Endothelial cell (in vitro differentiated cells): ENCODE measurements at regions not wholly inside any gene's neighbourhood (a gene's known extent, or its start where the extent isn't known, plus 50 kb on each side); places are given as distances from the start of the nearest gene placed in this dataset.
"Not testable (repeated sequence)": the region's sequence is repeated elsewhere in the genome, so short reads cannot be mapped to it uniquely, and the experiment has no call there.

ENCODE experiments used
- DNase-seq: peaks from one replicate; pipeline ENCODE4 v3.0.0; 2021; ENCODE audit warnings: low spot score
- H3K27ac Mint-ChIP-seq: one replicate; pipeline ENCODE4 v1.8.0; 2021; ENCODE audit warnings: mixed read lengths, inconsistent platforms; ENCODE audit not compliant: unreplicated experiment
- H3K27me3 Mint-ChIP-seq: one replicate; pipeline ENCODE4 v1.8.0; 2021; ENCODE audit warnings: mild to moderate bottlenecking, moderate library complexity, mixed read lengths, inconsistent platforms; ENCODE audit not compliant: unreplicated experiment
- H3K36me3 Mint-ChIP-seq: one replicate; pipeline ENCODE4 v1.8.0; 2021; ENCODE audit warnings: mild to moderate bottlenecking, low read depth, mixed read lengths, inconsistent platforms; ENCODE audit not compliant: unreplicated experiment
- H3K4me1 Mint-ChIP-seq: one replicate; pipeline ENCODE4 v1.8.0; 2021; ENCODE audit warnings: mild to moderate bottlenecking, mixed read lengths, inconsistent platforms; ENCODE audit not compliant: unreplicated experiment
- H3K4me3 Mint-ChIP-seq: one replicate; pipeline ENCODE4 v1.8.0; 2021; ENCODE audit warnings: mild to moderate bottlenecking, mixed read lengths, inconsistent platforms; ENCODE audit not compliant: unreplicated experiment
- H3K9me3 Mint-ChIP-seq: one replicate; pipeline ENCODE4 v1.8.0; 2021; ENCODE audit warnings: mixed read lengths, inconsistent platforms; ENCODE audit not compliant: unreplicated experiment
- TF ChIP-seq, protein P1 (sequence below): fragments of 200-600 bp; sonication (generic); IDR thresholded peaks from one replicate; pipeline ENCODE4 v1.5.0; 2021; ENCODE audit warnings: antibody characterized with exemption; ENCODE audit not compliant: unreplicated experiment

DNA sequence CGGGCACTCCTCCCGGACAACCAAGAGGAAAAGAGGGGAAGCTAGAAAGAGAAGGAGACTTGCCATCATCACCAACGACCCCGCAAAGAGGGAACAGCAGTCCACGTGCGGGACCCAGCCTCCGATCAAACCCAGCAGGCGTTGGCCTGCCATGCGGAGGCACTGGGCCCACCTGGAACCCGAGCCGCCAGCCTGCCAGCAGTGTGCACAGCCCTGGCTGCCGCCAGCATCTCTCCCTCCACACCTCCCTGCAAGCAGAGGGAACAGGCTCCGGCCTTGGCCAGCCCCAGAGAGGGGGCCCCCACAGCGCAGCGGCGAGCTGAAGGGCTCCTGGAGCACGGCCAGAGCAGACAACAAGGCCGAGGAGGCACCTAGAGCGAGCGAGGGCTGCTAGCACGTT is 1244.7 kb upstream of the B3GALT2 start:
- Mint-ChIP-seq H3K27ac (no peak overlapping the region), H3K27me3 (no peaks in the 10 kb centered on the region), H3K4me1 (no peaks in the 10 kb centered on the region), H3K4me3 (no peak overlapping the region), H3K36me3 (no peaks in the 10 kb centered on the region), H3K9me3 (no peaks in the 10 kb centered on the region)
- TF ChIP-seq, protein P1, sequence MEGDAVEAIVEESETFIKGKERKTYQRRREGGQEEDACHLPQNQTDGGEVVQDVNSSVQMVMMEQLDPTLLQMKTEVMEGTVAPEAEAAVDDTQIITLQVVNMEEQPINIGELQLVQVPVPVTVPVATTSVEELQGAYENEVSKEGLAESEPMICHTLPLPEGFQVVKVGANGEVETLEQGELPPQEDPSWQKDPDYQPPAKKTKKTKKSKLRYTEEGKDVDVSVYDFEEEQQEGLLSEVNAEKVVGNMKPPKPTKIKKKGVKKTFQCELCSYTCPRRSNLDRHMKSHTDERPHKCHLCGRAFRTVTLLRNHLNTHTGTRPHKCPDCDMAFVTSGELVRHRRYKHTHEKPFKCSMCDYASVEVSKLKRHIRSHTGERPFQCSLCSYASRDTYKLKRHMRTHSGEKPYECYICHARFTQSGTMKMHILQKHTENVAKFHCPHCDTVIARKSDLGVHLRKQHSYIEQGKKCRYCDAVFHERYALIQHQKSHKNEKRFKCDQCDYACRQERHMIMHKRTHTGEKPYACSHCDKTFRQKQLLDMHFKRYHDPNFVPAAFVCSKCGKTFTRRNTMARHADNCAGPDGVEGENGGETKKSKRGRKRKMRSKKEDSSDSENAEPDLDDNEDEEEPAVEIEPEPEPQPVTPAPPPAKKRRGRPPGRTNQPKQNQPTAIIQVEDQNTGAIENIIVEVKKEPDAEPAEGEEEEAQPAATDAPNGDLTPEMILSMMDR = no peak
- no peak for DNase-seq

DNA sequence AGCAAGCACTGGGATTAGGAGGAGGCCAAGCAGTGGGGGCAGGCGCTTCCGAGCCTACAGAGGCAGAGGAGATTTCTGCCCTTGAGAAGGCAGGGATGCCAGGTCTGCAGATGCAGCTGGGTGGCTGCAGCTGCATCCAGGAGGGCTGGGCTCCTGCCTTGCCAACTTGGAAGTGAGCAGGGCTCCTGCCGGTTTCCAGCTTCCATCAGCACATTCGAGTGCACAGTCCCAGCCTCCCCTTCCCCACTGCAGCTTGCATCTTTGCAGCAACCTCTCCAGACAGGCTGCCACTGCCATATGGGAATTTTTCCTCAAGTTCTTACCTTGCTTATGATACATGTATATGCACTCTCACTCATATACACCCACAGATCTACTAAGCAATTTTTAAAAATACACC is 1234.3 kb upstream of the B3GALT2 start:
- Mint-ChIP-seq H3K4me3 (no peak overlapping the region), H3K27ac (no peak overlapping the region), H3K9me3 (no peaks in the 10 kb centered on the region), H3K36me3 (peaks cover 4% of the 10 kb centered on the region), H3K27me3 (no peaks in the 10 kb centered on the region), H3K4me1 (no peaks in the 10 kb centered on the region)
- no peak for DNase-seq
- TF ChIP-seq, protein P1 = no peak

DNA sequence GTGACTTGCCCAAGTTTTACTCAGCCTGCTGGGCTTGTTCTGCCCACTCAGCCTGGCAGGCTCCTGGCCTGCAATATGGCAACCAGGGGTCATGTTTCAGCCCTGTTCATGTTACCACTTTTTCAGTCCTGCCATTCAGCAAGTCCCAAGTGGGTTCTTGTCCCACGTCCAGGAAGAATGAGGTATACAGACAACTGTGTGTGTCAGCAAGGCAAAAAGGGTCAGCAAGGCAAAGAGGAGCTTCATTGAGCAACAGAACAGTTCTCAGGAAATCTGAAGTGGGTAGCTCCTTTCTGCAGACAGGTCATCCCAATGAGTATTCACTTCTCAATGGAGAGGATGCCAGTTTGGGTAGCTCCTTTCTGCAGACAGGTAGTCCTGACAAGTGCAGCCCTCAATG is 1233.3 kb upstream of the B3GALT2 start:
- no peak overlapping the region for H3K4me3 Mint-ChIP-seq

DNA sequence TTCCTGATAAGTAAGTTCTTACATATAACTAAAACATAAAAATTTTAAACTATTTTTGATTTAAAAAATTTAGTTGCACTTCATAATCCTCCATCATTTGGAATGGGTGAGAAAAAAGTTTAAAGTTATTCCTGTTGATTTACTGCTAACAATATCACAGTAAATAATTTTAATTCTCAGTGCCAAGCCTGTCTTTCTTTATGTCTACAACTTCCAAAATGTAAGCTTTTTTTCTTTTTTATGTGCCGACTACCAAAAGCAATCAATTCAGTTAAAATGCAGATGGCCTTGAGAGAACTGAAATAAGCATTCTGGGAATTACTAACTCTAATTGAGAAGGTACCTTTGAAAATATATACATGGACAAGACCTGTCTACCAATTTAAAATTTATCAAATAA is 1224.3 kb upstream of the B3GALT2 start:
- H3K27ac Mint-ChIP-seq = no peak overlapping the region
- H3K9me3 Mint-ChIP-seq = no peaks in the 10 kb centered on the region
- no peaks in the 10 kb centered on the region for H3K4me1 Mint-ChIP-seq

More for the DNA sequence above, 1233.3 kb upstream of the B3GALT2 start:
- Mint-ChIP-seq H3K27ac (no peak overlapping the region), H3K4me1 (no peaks in the 10 kb centered on the region), H3K27me3 (no peaks in the 10 kb centered on the region), H3K36me3 (peaks cover 4% of the 10 kb centered on the region), H3K9me3 (no peaks in the 10 kb centered on the region)
- TF ChIP-seq, protein P1 = no peak
- no peak for DNase-seq

DNA sequence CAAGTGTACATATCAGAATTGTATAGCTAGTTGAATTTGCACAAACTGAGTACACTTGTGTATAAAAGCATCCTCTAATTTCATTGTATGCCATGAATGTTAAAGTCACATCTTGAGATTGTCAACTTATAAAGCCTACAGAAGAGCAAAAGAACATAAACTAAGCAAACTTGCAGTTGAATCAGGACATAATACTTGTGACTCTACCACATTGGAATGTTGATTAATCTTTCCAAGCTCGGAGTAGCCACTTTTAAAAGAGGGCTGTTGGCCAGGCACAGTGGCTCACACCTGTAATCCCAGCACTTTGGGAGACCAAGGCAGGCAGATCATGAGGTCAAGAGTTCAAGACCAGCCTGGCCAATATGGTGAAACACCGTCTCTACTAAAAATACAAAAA is 1220.8 kb upstream of the B3GALT2 start:
- H3K27me3 Mint-ChIP-seq, H3K9me3 Mint-ChIP-seq, H3K4me3 Mint-ChIP-seq, H3K4me1 Mint-ChIP-seq, H3K36me3 Mint-ChIP-seq, DNase-seq, H3K27ac Mint-ChIP-seq: not testable (repeated sequence)

More for the DNA sequence above, 1224.3 kb upstream of the B3GALT2 start:
- TF ChIP-seq, protein P1 = no peak
- H3K4me3 Mint-ChIP-seq = no peak overlapping the region
- no peaks in the 10 kb centered on the region for H3K27me3 Mint-ChIP-seq
- DNase-seq = no peak
- no peaks in the 10 kb centered on the region for H3K36me3 Mint-ChIP-seq

DNA sequence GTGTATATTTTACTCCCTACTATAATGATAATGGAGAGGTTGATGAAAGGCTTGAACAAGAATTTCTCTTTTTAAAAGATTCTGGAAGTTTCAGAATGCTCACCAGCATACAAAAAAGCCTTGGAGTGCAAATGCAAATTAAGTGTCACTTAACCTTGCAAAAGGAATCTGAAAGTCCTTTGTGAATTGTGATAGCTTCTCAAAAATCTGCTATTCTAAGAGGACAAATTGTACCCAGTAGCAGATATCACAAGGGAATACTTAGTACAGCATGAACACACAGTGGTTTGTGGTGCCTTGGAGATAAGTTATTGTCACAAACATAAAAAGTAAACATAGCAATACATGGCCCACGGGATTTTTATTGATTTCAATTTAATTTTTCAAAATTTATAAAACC is 1208.3 kb upstream of the B3GALT2 start:
- DNase-seq = no peak
- no peaks in the 10 kb centered on the region for H3K27me3 Mint-ChIP-seq
- H3K27ac Mint-ChIP-seq = no peak overlapping the region
- no peak overlapping the region for H3K4me3 Mint-ChIP-seq
- no peaks in the 10 kb centered on the region for H3K36me3 Mint-ChIP-seq
- H3K9me3 Mint-ChIP-seq = no peaks in the 10 kb centered on the region
- TF ChIP-seq, protein P1 = no peak
- no peaks in the 10 kb centered on the region for H3K4me1 Mint-ChIP-seq
